GM19043 (cell line): ENCODE measurements at regions not wholly inside any gene's neighbourhood (a gene's known extent, or its start where the extent isn't known, plus 50 kb on each side); places are given as distances from the start of the nearest gene placed in this dataset.
"Not testable (repeated sequence)": the region's sequence is repeated elsewhere in the genome, so short reads cannot be mapped to it uniquely, and the experiment has no call there.

Source experiments
- ATAC-seq: cut with Tn5 transposase; IDR thresholded peaks from one replicate; pipeline ENCODE4 v1.9.1; 2021; ENCODE audit warnings: low read depth; ENCODE audit not compliant: unreplicated experiment

- no peak for ATAC-seq
Observed at GRCh38 chr6:71194724-71195123, 93.9 kb upstream of the OGFRL1 start.

- no peak for ATAC-seq
Observed at GRCh38 chr6:71197267-71197666, 91.3 kb upstream of the OGFRL1 start.

GRCh38 chr6:71197780-71198179 lies 90.8 kb upstream of the OGFRL1 start:
- no peak for ATAC-seq

- ATAC-seq, result no peak
Observed at GRCh38 chr6:71198908-71199307, 89.7 kb upstream of the OGFRL1 start.

GRCh38 chr6:71199736-71200135 lies 88.9 kb upstream of the OGFRL1 start:
- no peak for ATAC-seq

GRCh38 chr6:71203206-71203605 lies 85.4 kb upstream of the OGFRL1 start:
- no peak for ATAC-seq

- no peak for ATAC-seq
Observed at GRCh38 chr6:71204741-71205140, 83.9 kb upstream of the OGFRL1 start.

GRCh38 chr6:71205336-71205956 lies 83.2 kb upstream of the OGFRL1 start:
- ATAC-seq, result no peak

GRCh38 chr6:71206089-71206488 lies 82.5 kb upstream of the OGFRL1 start:
- ATAC-seq, result no peak

- no peak for ATAC-seq
Observed at GRCh38 chr6:71209206-71209605, 79.4 kb upstream of the OGFRL1 start.

GRCh38 chr6:71209626-71210025 lies 79.0 kb upstream of the OGFRL1 start:
- no peak for ATAC-seq

- no peak for ATAC-seq
Observed at GRCh38 chr6:71211799-71212198, 76.8 kb upstream of the OGFRL1 start.

- ATAC-seq, result no peak
Observed at GRCh38 chr6:71220466-71220865, 68.1 kb upstream of the OGFRL1 start.

- no peak for ATAC-seq
Observed at GRCh38 chr6:71222671-71223070, 65.9 kb upstream of the OGFRL1 start.

GRCh38 chr6:71224011-71224410 lies 64.6 kb upstream of the OGFRL1 start:
- ATAC-seq, result no peak

- ATAC-seq, result no peak
Observed at GRCh38 chr6:71226151-71226550, 62.5 kb upstream of the OGFRL1 start.

- ATAC-seq, result no peak
Observed at GRCh38 chr6:71228461-71229041, 60.1 kb upstream of the OGFRL1 start.

GRCh38 chr6:71229477-71229876 lies 59.1 kb upstream of the OGFRL1 start:
- ATAC-seq, result no peak

- ATAC-seq, result not testable (repeated sequence)
Observed at GRCh38 chr6:71232890-71233289, 55.7 kb upstream of the OGFRL1 start.

- no peak for ATAC-seq
Observed at GRCh38 chr6:71236926-71237434, 51.6 kb upstream of the OGFRL1 start.

- ATAC-seq, result no peak
Observed at GRCh38 chr6:71238351-71238750, 50.3 kb upstream of the OGFRL1 start.
